ENCODE measurements at regions not wholly inside any gene's neighbourhood (a gene's known extent, or its start where the extent isn't known, plus 50 kb on each side); places are given as distances from the start of the nearest gene placed in this dataset.

DNA sequence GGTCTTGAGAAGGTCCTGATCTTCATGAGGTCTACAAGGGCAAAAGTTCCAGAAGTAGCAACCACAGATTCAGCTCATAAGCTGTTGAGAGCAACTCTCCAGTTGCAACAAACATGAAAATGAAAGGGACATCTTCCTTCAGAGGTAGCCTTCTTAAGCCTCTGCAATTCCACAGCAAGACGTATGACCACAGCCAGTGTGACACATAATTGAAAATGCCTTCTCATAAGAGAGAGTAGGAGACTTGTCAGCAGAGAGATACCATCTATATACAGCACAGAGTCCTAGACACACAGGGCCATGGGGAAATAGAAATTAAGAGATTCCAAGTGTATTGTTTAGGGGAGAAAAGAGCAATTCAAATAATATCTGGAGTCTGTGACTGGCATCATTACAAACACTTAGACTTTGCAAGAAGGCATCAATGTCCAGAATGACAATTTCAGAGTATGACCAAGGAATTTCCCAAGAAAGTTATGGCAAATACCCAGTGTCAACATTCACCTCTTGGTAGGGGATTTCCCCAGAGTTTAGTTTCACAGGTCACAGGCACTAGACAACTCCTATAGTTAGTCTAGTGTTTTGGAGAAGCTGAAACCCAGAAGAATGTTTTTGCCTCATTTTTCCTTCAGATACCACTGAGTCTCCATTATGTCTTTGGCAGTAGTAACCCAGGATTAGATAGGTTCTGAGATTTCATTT lies 340.3 kb downstream of the ZNF674 start:
- TF ChIP-seq KDM1A (IDR thresholded peaks at IDR 0.05; ENCODE audit: low read depth), result no peak
- TF ChIP-seq POLR2A (IDR thresholded peaks at IDR 0.05; ENCODE audit: low read length), result no peak
